ENCODE measurements at regions not wholly inside any gene's neighbourhood (a gene's known extent, or its start where the extent isn't known, plus 50 kb on each side); places are given as distances from the start of the nearest gene placed in this dataset.
A peak's percentile ranks its signal among the peaks of the same experiment; 100 is the strongest.

GRCh38 chr2:43057742-43058725, 168.4 kb downstream of the ZFP36L2 start:
- no peak for DNase-seq

- peak in 50 of 51 donors; percentile 23 to 94 (median 82) for DNase-seq
Observed at GRCh38 chr2:43057026-43057741, 169.2 kb downstream of the ZFP36L2 start.

- no peak for DNase-seq
Observed at GRCh38 chr2:43055985-43056384, 170.4 kb downstream of the ZFP36L2 start.

GRCh38 chr2:43055086-43055912, 171.1 kb downstream of the ZFP36L2 start:
- DNase-seq: no peak

DNA sequence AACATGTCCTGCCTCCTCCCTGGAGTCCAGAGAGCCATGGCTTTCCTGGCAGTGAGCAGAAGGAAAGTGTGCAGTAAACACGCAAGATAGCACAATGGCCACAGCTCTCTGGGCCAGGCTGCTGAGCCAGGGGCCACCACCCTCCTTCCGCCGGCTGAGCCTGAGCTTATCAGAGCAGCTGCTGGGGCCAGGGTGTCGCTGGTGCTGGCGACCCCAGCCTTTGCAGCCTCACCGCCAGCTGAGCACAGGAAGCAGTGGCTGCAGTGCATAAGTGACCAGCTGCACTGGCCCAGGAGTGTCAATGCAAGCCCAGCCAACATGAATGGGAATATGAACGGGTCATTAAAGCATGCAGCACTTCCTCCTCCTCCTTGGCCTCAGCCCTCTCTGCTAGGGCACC, 172.0 kb downstream of the ZFP36L2 start:
- DNase-seq: peak in 1 of 51 donors; percentile 31

GRCh38 chr2:43052944-43053306, 173.5 kb downstream of the ZFP36L2 start:
- no peak for DNase-seq

- no peak for DNase-seq
Observed at GRCh38 chr2:43052204-43052943, 174.0 kb downstream of the ZFP36L2 start.

- no peak for DNase-seq
Observed at GRCh38 chr2:43051338-43051737, 175.1 kb downstream of the ZFP36L2 start.

DNA sequence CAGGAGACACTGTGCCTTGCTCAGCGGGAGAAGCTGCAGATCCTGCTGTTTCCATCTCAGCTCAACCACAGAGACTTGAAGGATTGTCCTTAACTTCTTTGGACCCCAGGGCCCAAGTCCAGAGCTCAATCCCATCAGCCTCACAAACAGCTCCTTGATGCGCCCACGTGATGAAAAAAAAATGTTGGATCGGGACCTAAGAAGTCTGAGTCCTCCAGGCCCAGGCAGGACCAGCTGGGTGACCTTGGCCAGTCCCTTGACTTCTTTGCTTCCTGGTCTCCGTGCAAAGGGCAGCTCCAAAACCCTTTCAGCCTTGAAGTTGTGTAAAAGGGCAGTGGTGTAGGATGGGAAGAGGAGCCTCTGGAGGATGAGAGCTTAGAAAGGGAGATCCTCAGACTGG, 175.5 kb downstream of the ZFP36L2 start:
- DNase-seq: no peak

GRCh38 chr2:43049836-43050801, 176.3 kb downstream of the ZFP36L2 start:
- no peak for DNase-seq

DNA sequence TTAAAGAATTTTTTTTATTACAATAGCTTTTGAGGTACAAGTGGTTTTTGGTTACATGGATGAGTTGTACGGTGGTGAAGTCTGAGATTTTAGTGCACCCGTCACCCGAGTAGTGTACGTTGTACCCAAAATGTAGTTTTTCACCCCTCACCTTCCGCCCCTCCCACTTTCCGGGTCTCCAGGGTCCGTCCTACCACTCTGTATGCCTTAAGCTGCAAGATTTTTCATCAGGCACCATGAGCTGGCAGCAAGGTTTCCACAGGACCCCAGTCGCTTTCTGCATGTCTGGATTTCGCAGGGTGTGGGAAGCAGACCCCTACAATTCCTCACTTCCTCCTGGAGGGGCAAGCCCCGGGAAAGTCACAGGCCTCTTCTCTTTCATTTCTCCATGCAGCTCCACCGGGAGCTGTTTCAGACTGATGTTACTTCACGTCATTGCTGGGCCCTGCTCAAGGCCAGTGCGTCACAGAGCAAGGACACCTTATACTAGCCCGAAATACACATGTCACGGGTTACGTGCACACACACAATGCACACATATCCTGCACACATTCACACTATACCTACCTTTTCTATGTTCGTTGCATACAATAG, 179.1 kb downstream of the ZFP36L2 start:
- DNase-seq: no peak

DNA sequence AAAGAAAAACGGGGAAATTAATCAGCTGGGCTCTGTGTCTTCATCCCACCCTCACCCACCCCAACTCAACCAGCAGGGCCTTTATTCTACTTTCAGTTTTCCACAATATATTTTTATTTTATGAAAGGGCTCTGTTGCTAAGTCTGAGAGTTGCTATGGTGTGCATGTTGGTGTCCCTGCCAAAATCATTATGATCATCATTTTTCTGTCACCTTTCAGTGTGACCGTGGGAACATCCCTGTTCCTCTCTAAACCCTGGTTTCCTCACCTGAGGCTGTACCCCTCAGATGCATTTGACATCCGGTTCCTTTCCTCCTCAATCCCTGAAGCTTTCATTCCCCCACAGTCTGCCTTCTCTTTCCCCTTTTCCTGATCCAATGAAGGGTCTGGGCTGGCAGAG, 180.5 kb downstream of the ZFP36L2 start:
- DNase-seq: no peak

DNA sequence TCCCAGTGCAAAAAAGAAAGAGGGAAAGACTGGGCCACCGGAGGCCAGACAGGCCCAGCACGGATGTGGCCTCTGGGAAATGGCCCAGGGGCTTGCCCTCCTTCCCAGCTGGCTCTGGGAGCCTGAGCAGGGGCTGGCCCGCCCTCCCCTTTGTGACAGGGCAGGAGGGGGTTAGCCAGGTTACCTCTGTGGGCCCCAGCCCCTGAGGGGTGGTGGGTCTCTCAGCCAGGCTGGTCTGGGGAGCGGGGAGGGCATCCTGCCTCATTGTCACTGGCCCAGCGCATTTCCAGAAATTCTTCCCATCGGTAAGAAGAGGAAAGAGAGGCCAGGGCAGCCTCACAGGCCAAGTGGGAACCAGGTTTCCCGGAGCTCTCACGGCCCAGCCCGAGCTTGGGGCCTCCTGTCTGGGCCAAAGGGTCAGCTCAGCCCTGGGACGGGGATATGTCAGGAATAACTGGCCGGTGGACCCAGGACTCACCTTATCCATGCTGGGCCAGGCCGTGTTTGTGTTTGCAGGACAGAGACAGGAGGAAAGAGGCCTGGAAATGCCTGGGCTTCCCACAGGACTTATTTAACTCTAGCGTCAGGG, 182.2 kb downstream of the ZFP36L2 start:
- no peak for DNase-seq

DNA sequence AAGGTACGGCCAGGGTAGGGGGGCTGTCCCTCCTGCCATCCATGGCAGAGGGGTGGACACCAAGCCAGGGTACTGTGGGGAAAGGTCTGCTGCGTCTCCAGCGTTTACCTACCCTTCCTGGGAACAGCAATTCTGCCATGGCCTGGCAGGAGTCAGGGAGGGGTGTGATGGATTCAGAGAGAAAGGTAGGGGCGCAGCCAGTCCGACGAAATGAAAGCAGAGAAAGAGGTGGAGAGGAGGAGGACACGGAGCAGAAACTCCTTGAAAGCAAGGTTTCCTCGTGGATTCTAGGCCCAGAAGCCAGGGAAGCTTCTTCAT, 182.9 kb downstream of the ZFP36L2 start:
- no peak for DNase-seq

DNA sequence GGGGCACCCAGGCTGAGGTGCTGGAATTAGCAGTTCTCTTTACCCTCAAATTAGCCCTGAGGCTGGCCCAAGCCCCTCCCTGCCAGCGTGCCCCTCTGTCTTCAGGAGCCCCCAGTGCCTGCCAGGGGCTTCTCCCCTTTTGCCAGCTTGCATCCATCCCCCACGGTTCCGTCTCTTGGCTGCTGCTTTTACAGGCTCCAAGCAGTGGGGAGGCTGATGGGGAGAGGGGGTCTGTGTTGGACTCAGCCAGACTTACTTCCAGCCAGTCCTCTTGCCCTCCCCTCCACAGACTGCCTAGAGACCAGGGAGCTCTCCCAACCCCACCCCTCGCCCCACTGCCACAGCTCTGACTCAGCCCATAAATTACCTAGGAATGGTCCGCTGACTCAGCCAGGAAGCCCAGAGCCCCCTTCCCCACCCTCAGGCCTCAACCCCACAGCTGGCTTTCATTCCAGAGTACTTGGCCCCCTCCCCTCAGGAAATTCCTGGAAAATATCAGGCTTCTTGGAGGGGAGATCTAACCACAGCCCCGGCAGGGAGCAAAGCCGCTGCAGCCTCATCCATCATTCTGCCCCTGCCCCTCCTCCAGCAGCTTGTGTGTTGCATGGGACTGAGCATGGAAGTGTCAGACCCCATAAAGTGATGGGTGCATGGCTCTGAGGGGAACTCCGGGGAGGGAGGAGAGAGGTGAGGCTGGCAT, 184.6 kb downstream of the ZFP36L2 start:
- peak in 4 of 51 donors; percentile 31 to 53 (median 38) for DNase-seq

DNA sequence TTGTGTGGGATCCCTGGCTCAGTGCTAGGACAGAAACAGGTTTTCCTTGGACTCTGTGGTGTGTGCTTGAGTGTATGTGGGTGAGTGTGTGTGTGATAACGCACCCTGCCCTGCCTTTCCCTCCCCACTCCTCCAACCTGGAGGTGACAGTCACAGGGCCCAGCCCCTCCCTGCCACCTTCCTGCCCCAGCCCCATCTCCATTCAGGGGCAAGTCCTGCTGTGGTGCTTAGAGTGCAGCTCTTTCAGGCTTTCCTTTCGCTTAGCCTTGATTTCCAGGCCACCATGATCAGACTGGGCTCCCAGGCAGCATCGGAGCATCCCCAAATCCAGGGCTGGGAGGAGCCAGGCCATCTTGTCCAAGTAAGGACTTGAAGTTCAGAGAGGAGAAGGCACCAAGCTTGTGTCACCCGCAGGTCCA, 185.2 kb downstream of the ZFP36L2 start:
- no peak for DNase-seq

- DNase-seq: no peak
Observed at GRCh38 chr2:43040084-43040854, 186.1 kb downstream of the ZFP36L2 start.

All from hypothalamus (tissue), 51 donors.